Stimulated activated CD8-positive, alpha-beta memory T cell treated with anti-CD3 and anti-CD28 coated beads, Interleukin-4, amount 100 ng/mL, for 4 hours (primary cell): ENCODE measurements at regions not wholly inside any gene's neighbourhood (a gene's known extent, or its start where the extent isn't known, plus 50 kb on each side); places are given as distances from the start of the nearest gene placed in this dataset.
"Not testable (repeated sequence)": the region's sequence is repeated elsewhere in the genome, so short reads cannot be mapped to it uniquely, and the experiment has no call there.

Experiments used
- DNase-seq, 2 donors: peaks; one replicate each; pipeline ENCODE4 v3.0.0-alpha.2; 2020; ENCODE audit warnings: low read depth in 2 of 2, low spot score in 1 of 2

- no peak for DNase-seq
Observed at GRCh38 chr2:180840641-180841040, 139.8 kb upstream of the UBE2E3 start.

GRCh38 chr2:180829836-180830235, 150.6 kb upstream of the UBE2E3 start:
- DNase-seq = no peak

GRCh38 chr2:180829261-180829660, 151.1 kb upstream of the UBE2E3 start:
- no peak for DNase-seq

- no peak for DNase-seq
Observed at GRCh38 chr2:180828756-180829155, 151.6 kb upstream of the UBE2E3 start.

- no peak for DNase-seq
Observed at GRCh38 chr2:180823546-180824141, 156.8 kb upstream of the UBE2E3 start.

GRCh38 chr2:180819106-180819505, 161.3 kb upstream of the UBE2E3 start:
- DNase-seq = no peak

GRCh38 chr2:180818700-180819099, 161.7 kb upstream of the UBE2E3 start:
- DNase-seq = not testable (repeated sequence)

- DNase-seq = no peak
Observed at GRCh38 chr2:180799141-180799540, 181.3 kb upstream of the UBE2E3 start.

- no peak for DNase-seq
Observed at GRCh38 chr2:180790891-180791290, 189.5 kb upstream of the UBE2E3 start.

GRCh38 chr2:180787330-180787729, 193.1 kb upstream of the UBE2E3 start:
- no peak for DNase-seq

- DNase-seq = no peak
Observed at GRCh38 chr2:180781276-180781675, 199.1 kb upstream of the UBE2E3 start.

GRCh38 chr2:180778291-180778690, 202.1 kb upstream of the UBE2E3 start:
- DNase-seq = no peak

- DNase-seq = no peak
Observed at GRCh38 chr2:180776921-180777320, 203.5 kb upstream of the UBE2E3 start.

- no peak for DNase-seq
Observed at GRCh38 chr2:180775711-180776110, 204.7 kb upstream of the UBE2E3 start.

- not testable (repeated sequence) for DNase-seq
Observed at GRCh38 chr2:180765316-180765715, 215.1 kb upstream of the UBE2E3 start.

- DNase-seq = no peak
Observed at GRCh38 chr2:180763263-180763989, 217.0 kb upstream of the UBE2E3 start.

GRCh38 chr2:180761224-180761623, 219.2 kb upstream of the UBE2E3 start:
- no peak for DNase-seq

- DNase-seq = no peak
Observed at GRCh38 chr2:180759631-180760030, 220.8 kb upstream of the UBE2E3 start.

- DNase-seq = no peak
Observed at GRCh38 chr2:180753809-180754761, 226.3 kb upstream of the UBE2E3 start.

- no peak for DNase-seq
Observed at GRCh38 chr2:180751306-180751920, 229.0 kb upstream of the UBE2E3 start.

- no peak for DNase-seq
Observed at GRCh38 chr2:180747728-180748127, 232.7 kb upstream of the UBE2E3 start.
